ENCODE measurements at regions not wholly inside any gene's neighbourhood (a gene's known extent, or its start where the extent isn't known, plus 50 kb on each side); places are given as distances from the start of the nearest gene placed in this dataset.

DNA sequence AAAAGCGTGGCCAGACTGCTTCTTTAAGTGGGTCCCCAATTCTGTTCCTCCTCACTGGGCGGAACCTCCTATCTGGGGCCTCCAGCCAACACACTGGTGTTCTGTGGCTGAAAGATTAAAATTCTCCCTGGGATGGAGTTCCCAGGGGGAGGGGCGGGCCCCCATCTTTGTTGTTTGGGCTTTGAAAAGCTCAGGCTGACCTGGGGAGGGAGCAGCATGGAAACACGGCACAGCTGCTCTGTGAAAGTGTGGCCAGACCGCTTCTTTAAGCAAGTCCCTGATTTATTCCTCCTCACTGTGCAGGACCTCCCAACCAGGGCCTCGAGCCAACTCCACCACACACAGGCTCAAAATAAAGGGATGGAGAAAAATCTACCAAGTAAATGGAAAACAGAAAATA is 219.5 kb downstream of the TMEM47 start:
- TF ChIP-seq CTCF (conservative IDR thresholded peaks at IDR 0.05; ENCODE audit: low read length) (no peak), EZH2phosphoT487 (IDR thresholded peaks at IDR 0.05; ENCODE audit: borderline replicate concordance, low read depth, low read length) (no peak)
- H3K4me1 ChIP-seq (ENCODE audit: insufficient read depth, low read length, poor library complexity, severe bottlenecking) = no peaks in the 10 kb centered on the region
- no peaks in the 10 kb centered on the region for H3K9me2 ChIP-seq (ENCODE audit: insufficient read depth, low read length)
- no peaks in the 10 kb centered on the region for H3K9me3 ChIP-seq (ENCODE audit: low read length)
- BruUV-seq (replicated peaks) = no TSS peak
- no peak overlapping the region for H3K27ac ChIP-seq (ENCODE audit: low read depth, low read length, poor library complexity, severe bottlenecking)
- POLR2A ChIA-PET = no interaction called here
- no peak for DNase-seq (ENCODE audit: low spot score)
- no peak overlapping the region for H3K4me2 ChIP-seq (ENCODE audit: low read length)
- no peak overlapping the region for H3K4me3 ChIP-seq (ENCODE audit: low read depth, low read length, poor library complexity, severe bottlenecking)
- no peaks in the 10 kb centered on the region for H3K79me2 ChIP-seq (ENCODE audit: insufficient read depth, low read depth, low read length)
- no peaks in the 10 kb centered on the region for H4K20me1 ChIP-seq (ENCODE audit: insufficient read depth, low read length)
- intact Hi-C loops (cut with micrococcal nuclease; ENCODE audit: unreplicated experiment) = no loop called here
- H2AFZ ChIP-seq (ENCODE audit: low read length) = no peak overlapping the region
- CTCF ChIA-PET (ENCODE audit: unreplicated experiment) = no interaction called here
- H3K36me3 ChIP-seq (ENCODE audit: insufficient read depth, low read length) = no peaks in the 10 kb centered on the region

DNA sequence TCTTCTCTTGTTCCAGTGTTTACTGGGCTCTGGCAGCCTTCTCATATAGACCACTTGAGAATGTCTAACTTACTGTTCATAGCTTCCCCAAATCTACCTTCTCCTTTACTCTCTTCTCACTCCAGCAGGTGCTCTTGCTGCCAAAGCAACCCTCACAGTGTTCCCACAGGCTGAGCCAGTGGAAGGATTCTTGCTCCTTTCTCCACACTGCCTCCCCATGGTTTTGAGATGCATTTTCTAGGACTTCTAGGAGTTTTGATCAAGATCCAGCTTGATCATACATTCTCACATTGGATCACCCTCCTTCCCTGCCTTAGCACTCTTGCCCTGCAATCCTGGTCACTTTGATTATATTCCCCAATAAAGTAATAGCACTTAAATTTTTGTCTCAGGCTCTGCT is 230.8 kb downstream of the TMEM47 start:
- Histone ChIP-seq H3K27ac (ENCODE audit: low read depth, low read length, poor library complexity, severe bottlenecking) (no peak overlapping the region), H4K20me1 (ENCODE audit: insufficient read depth, low read length) (no peaks in the 10 kb centered on the region), H3K4me1 (ENCODE audit: insufficient read depth, low read length, poor library complexity, severe bottlenecking) (no peaks in the 10 kb centered on the region), H3K9me2 (ENCODE audit: insufficient read depth, low read length) (no peaks in the 10 kb centered on the region), H3K4me3 (ENCODE audit: low read depth, low read length, poor library complexity, severe bottlenecking) (no peak overlapping the region), H3K4me2 (ENCODE audit: low read length) (no peak overlapping the region), H3K9me3 (ENCODE audit: low read length) (no peaks in the 10 kb centered on the region), H3K79me2 (ENCODE audit: insufficient read depth, low read depth, low read length) (no peaks in the 10 kb centered on the region), H2AFZ (ENCODE audit: low read length) (no peak overlapping the region), H3K36me3 (ENCODE audit: insufficient read depth, low read length) (no peaks in the 10 kb centered on the region)
- intact Hi-C loops (cut with micrococcal nuclease; ENCODE audit: unreplicated experiment) = no loop called here
- TF ChIP-seq EZH2phosphoT487 (IDR thresholded peaks at IDR 0.05; ENCODE audit: borderline replicate concordance, low read depth, low read length) (no peak), CTCF (conservative IDR thresholded peaks at IDR 0.05; ENCODE audit: low read length) (no peak)
- no TSS peak for BruUV-seq (replicated peaks)
- ChIA-PET POLR2A (no interaction called here), CTCF (ENCODE audit: unreplicated experiment) (no interaction called here)
- no peak for DNase-seq (ENCODE audit: low spot score)

DNA sequence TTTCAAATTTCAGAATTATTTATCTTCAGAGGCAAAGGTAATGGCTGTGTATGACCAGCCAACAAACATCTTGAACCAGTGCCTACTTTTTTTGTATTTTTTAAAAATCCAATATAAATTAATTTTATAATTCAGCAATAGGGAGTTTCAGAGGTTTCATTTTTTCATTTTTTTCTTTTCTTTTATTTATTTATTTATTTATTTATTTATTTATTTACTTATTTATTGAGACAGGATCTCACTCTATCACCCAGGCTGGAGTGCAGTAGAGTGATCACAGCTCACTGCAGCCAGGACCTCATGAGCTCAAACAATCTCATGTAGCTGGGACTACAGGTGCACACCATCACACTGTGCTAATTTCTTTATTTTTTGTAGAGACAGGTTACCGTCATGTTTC is 250.5 kb downstream of the TMEM47 start:
- ChIA-PET CTCF (ENCODE audit: unreplicated experiment) (no interaction called here), POLR2A (interaction anchor here (0.5 kb wide), 1 partner anchor 978 kb away, joined by 3 read pairs; no protein-coding TSS in a partner anchor)
- Histone ChIP-seq H3K27ac (ENCODE audit: low read depth, low read length, poor library complexity, severe bottlenecking) (no peak overlapping the region), H2AFZ (ENCODE audit: low read length) (no peak overlapping the region), H3K36me3 (ENCODE audit: insufficient read depth, low read length) (no peaks in the 10 kb centered on the region), H3K9me2 (ENCODE audit: insufficient read depth, low read length) (no peaks in the 10 kb centered on the region), H3K9me3 (ENCODE audit: low read length) (no peaks in the 10 kb centered on the region), H3K4me1 (ENCODE audit: insufficient read depth, low read length, poor library complexity, severe bottlenecking) (no peaks in the 10 kb centered on the region), H3K4me3 (ENCODE audit: low read depth, low read length, poor library complexity, severe bottlenecking) (no peak overlapping the region), H3K4me2 (ENCODE audit: low read length) (no peak overlapping the region), H4K20me1 (ENCODE audit: insufficient read depth, low read length) (no peaks in the 10 kb centered on the region), H3K79me2 (ENCODE audit: insufficient read depth, low read depth, low read length) (no peaks in the 10 kb centered on the region)
- no peak for DNase-seq (ENCODE audit: low spot score)
- BruUV-seq (replicated peaks) = no TSS peak
- intact Hi-C loops (cut with micrococcal nuclease; ENCODE audit: unreplicated experiment) = no loop called here
- TF ChIP-seq EZH2phosphoT487 (IDR thresholded peaks at IDR 0.05; ENCODE audit: borderline replicate concordance, low read depth, low read length) (no peak), CTCF (conservative IDR thresholded peaks at IDR 0.05; ENCODE audit: low read length) (no peak)

All from OCI-LY7 (cell line).